Neuronal stem cell (in vitro differentiated cells): ENCODE measurements at regions not wholly inside any gene's neighbourhood (a gene's known extent, or its start where the extent isn't known, plus 50 kb on each side); places are given as distances from the start of the nearest gene placed in this dataset.

Experiments
- DNase-seq: peaks from one replicate; pipeline ENCODE4 v3.0.0-alpha.2; 2013; ENCODE audit warnings: low spot score
- H2AFZ ChIP-seq: one replicate; pipeline ENCODE4 v1.6.1; 2013; ENCODE audit warnings: mild to moderate bottlenecking, low read length, inconsistent platforms
- H2AK5ac ChIP-seq: 2 replicates; pipeline ENCODE4 v1.6.1; 2013; ENCODE audit warnings: low read depth, mild to moderate bottlenecking, inconsistent platforms, low read length, moderate library complexity, mixed read lengths
- H2BK120ac ChIP-seq: 2 replicates; pipeline ENCODE4 v1.6.1; 2013; ENCODE audit warnings: low read depth, mild to moderate bottlenecking, inconsistent platforms, low read length, moderate library complexity, mixed read lengths
- H2BK12ac ChIP-seq: one replicate; pipeline ENCODE4 v1.6.1; 2013; ENCODE audit warnings: low read length, inconsistent platforms
- H2BK15ac ChIP-seq: 2 replicates; pipeline ENCODE4 v1.6.1; 2013; ENCODE audit warnings: mild to moderate bottlenecking, low read length, inconsistent platforms, mixed read lengths
- H2BK5ac ChIP-seq: one replicate; pipeline ENCODE4 v1.6.1; 2013; ENCODE audit warnings: inconsistent platforms, mild to moderate bottlenecking, low read length, moderate library complexity
- H3K14ac ChIP-seq: one replicate; pipeline ENCODE4 v1.6.1; 2013; ENCODE audit warnings: low read length, inconsistent platforms
- H3K18ac ChIP-seq: 2 replicates; pipeline ENCODE4 v1.6.1; 2013; ENCODE audit warnings: low read length, inconsistent platforms
- H3K23ac ChIP-seq: 2 replicates; pipeline ENCODE4 v1.6.1; 2013; ENCODE audit warnings: low read depth, mild to moderate bottlenecking, mixed read lengths, low read length, inconsistent platforms; ENCODE audit not compliant: poor library complexity
- H3K27ac ChIP-seq: replicated peaks from 3 replicates; pipeline ENCODE4 v1.5.1; 2013; ENCODE audit warnings: low read length, inconsistent platforms
- H3K27me3 ChIP-seq, 3 experiments: 2 replicates each; pipeline ENCODE4 v1.6.1; 2013; ENCODE audit warnings: low read length in 3 of 3, mild to moderate bottlenecking in 2 of 3, inconsistent platforms in 1 of 3, low read depth in 1 of 3, mixed read lengths in 1 of 3, moderate library complexity in 1 of 3; ENCODE audit not compliant: control insufficient read depth in 3 of 3, insufficient read depth in 3 of 3
- H3K36me3 ChIP-seq, 2 donors: replicated peaks in 1 of 2; 2 replicates each; pipeline ENCODE4 v1.6.1; 2013; ENCODE audit warnings: low read length in 2 of 2; ENCODE audit not compliant: control insufficient read depth in 2 of 2, insufficient read depth in 2 of 2
- H3K4ac ChIP-seq: 2 replicates; pipeline ENCODE4 v1.6.1; 2013; ENCODE audit warnings: inconsistent platforms, mild to moderate bottlenecking, low read length, moderate library complexity
- H3K4me1 ChIP-seq, 2 donors: 1 replicate in 1 of 2; 2 replicates in 1 of 2; pipeline ENCODE4 v1.6.1; 2013; ENCODE audit warnings: low read length in 2 of 2, low read depth in 1 of 2; ENCODE audit not compliant: control insufficient read depth in 2 of 2, insufficient read depth in 1 of 2
- H3K4me2 ChIP-seq: one replicate; pipeline ENCODE4 v1.6.1; 2013; ENCODE audit warnings: mild to moderate bottlenecking, low read length, inconsistent platforms; ENCODE audit not compliant: insufficient read depth, poor library complexity, severe bottlenecking
- H3K4me3 ChIP-seq, 2 donors: 2 replicates each; pipeline ENCODE4 v1.5.1; 2013; ENCODE audit warnings: low read length in 2 of 2, mild to moderate bottlenecking in 2 of 2, inconsistent platforms in 1 of 2, moderate library complexity in 1 of 2
- H3K79me1 ChIP-seq: one replicate; pipeline ENCODE4 v1.6.1; 2013; ENCODE audit warnings: low read depth, mild to moderate bottlenecking, inconsistent platforms, low read length, moderate library complexity
- H3K9ac ChIP-seq: one replicate; pipeline ENCODE4 v1.6.1; 2013; ENCODE audit warnings: mild to moderate bottlenecking, low read depth, low read length, inconsistent platforms; ENCODE audit not compliant: poor library complexity
- H3K9me3 ChIP-seq, 2 donors: replicated peaks in 1 of 2; 2 replicates each; pipeline versions ENCODE3 to v1.6.1; 2013; ENCODE audit warnings: low read length in 2 of 2, mild to moderate bottlenecking in 2 of 2, inconsistent platforms in 1 of 2, low read depth in 1 of 2, mixed read lengths in 1 of 2, moderate library complexity in 1 of 2; ENCODE audit not compliant: control insufficient read depth in 2 of 2, insufficient read depth in 1 of 2
- H4K8ac ChIP-seq: one replicate; pipeline ENCODE4 v1.6.1; 2013; ENCODE audit warnings: low read depth, mild to moderate bottlenecking, inconsistent platforms, low read length, moderate library complexity
- H4K91ac ChIP-seq: one replicate; pipeline ENCODE4 v1.6.1; 2013; ENCODE audit warnings: low read length, low read depth, mild to moderate bottlenecking, inconsistent platforms; ENCODE audit not compliant: poor library complexity
- WGBS, 2 donors: extraction: QIAGEN DNeasy Blood & Tissue Kit; methylation state at CpG; one replicate each; pipeline ENCODE4 v1.1.7; 2013; ENCODE audit warnings: missing lambda C conversion rate in 2 of 2, mixed read lengths in 1 of 2; ENCODE audit not compliant: insufficient read length in 2 of 2, insufficient replicate concordance in 1 of 2; ENCODE audit errors: extremely low coverage in 2 of 2; 5-methylcytosine and 5-hydroxymethylcytosine counted together

DNA sequence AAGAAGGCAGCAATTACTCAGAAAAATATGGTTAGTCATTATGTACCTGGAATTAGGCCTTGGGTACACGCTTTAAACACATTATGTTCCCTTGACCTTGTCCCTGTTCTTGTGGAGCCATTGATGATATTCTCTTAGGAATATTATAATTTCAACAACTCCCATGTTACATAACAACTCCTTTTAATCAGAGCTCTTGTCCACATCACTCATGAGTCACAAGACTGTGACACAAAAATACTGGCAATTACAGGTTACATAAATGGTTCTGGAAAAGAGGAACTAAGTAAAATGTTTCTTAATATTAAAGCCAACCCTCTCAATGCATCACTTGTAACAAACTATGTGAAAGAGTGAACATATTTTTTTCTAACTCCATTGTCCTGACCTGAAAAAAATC is 143.8 kb upstream of the PCLO start:
- whole genome bisulfite sequencing, 2 donors = no CpG with 5 or more reads among the region's 1 CpG
- no peak overlapping the region for H3K23ac ChIP-seq

DNA sequence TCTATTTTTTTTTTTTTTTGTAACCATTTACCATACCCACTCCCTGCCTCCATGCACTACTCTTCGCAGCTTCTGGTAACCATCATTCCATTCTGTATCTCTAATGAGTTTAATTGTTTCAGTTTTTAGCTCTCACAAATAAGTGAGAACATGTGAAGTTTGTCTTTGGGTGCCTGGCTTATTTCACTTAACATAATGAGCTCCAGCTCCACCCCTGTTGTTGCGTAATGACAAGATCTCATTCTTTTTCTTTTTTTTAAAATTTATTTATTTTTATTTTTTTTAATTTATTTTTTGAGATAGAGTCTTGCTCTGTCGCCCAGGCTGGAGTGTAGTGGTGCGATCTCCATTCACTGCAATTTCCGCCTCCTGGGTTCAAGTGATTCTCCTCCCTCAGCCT is 142.3 kb upstream of the PCLO start:
- Histone ChIP-seq H3K27me3 (no peaks in the 10 kb centered on the region), H3K18ac (no peak overlapping the region), H3K4ac (no peak overlapping the region), H3K4me2 (no peak overlapping the region), H3K14ac (no peak overlapping the region), H2AK5ac (no peak overlapping the region), H2BK120ac (no peak overlapping the region), H3K9me3 (no peaks in the 10 kb centered on the region), H3K4me3 (no peak overlapping the region), H2BK12ac (no peak overlapping the region), H3K9ac (no peak overlapping the region), H2BK5ac (no peak overlapping the region), H4K8ac (no peak overlapping the region), H3K27ac (no peak overlapping the region), H2AFZ (no peak overlapping the region), H3K23ac (no peak overlapping the region), H2BK15ac (no peak overlapping the region), H4K91ac (no peak overlapping the region), H3K36me3 (no peaks in the 10 kb centered on the region), H3K79me1 (no peaks in the 10 kb centered on the region), H3K4me1 (no peaks in the 10 kb centered on the region)
- no CpG with 5 or more reads among the region's 5 CpGs for WGBS, 2 donors
- no peak for DNase-seq

More for the DNA sequence above, 143.8 kb upstream of the PCLO start:
- H3K36me3 ChIP-seq = no peaks in the 10 kb centered on the region
- H4K8ac ChIP-seq = no peak overlapping the region
- no peak for DNase-seq
- H2AFZ ChIP-seq = no peak overlapping the region
- no peak overlapping the region for H3K4me2 ChIP-seq
- H3K4me3 ChIP-seq = no peak overlapping the region
- no peak overlapping the region for H2BK15ac ChIP-seq
- H2BK5ac ChIP-seq = no peak overlapping the region
- H3K79me1 ChIP-seq = no peaks in the 10 kb centered on the region
- no peak overlapping the region for H3K18ac ChIP-seq
- no peak overlapping the region for H3K14ac ChIP-seq
- H3K9me3 ChIP-seq = no peaks in the 10 kb centered on the region
- no peak overlapping the region for H3K4ac ChIP-seq
- no peak overlapping the region for H2BK120ac ChIP-seq
- no peak overlapping the region for H3K27ac ChIP-seq
- H2AK5ac ChIP-seq = no peak overlapping the region
- no peak overlapping the region for H2BK12ac ChIP-seq
- no peaks in the 10 kb centered on the region for H3K4me1 ChIP-seq
- H3K9ac ChIP-seq = no peak overlapping the region
- no peaks in the 10 kb centered on the region for H3K27me3 ChIP-seq
- no peak overlapping the region for H4K91ac ChIP-seq

DNA sequence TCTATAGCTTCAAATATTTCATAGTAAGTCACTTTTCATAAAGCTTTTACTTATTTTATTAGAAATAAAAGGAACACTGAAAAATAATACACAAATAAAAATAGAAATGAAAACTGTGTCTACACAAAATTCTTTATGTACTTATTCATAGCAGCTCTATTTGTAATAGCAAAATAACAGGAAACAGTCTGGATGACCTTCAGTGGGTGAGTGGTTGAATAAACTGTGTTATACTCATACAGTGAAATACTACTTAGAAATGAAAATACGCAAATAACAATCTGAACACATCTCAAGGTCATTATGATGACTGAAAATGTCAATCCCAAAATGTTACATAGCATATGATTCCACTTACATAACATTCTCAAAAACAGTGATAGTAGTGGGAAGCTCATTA is 138.7 kb upstream of the PCLO start:
- Histone ChIP-seq H3K27ac (no peak overlapping the region), H3K4me2 (no peak overlapping the region), H3K27me3 (no peaks in the 10 kb centered on the region), H2BK15ac (no peak overlapping the region), H2BK5ac (no peak overlapping the region), H3K4ac (no peak overlapping the region), H2BK120ac (no peak overlapping the region), H2BK12ac (no peak overlapping the region), H3K79me1 (no peaks in the 10 kb centered on the region), H3K4me1 (no peaks in the 10 kb centered on the region), H3K9ac (no peak overlapping the region), H4K91ac (no peak overlapping the region), H3K18ac (no peak overlapping the region), H3K4me3 (no peak overlapping the region), H3K36me3 (no peaks in the 10 kb centered on the region), H2AK5ac (no peak overlapping the region), H3K14ac (no peak overlapping the region), H2AFZ (no peak overlapping the region), H3K23ac (no peak overlapping the region), H3K9me3 (no peaks in the 10 kb centered on the region), H4K8ac (no peak overlapping the region)
- no peak for DNase-seq
- WGBS, 2 donors = no CpG with 5 or more reads among the region's 1 CpG

DNA sequence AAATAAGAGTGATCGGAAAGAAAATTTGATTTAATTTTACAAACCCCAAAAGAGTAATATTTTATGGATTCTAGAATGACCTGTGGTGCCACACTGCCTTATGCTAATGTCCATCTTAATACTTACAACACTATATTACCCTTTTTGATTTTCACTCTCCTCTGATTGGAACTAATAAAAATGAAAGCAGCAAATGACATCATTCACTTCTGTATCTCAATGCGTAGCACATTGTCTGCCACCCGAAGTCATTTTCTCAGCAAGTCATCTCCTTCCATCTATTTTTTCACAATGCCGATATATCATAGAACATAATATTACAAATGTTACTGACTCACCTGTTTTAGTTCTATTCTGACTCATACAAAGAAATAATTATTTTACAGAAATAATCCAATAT is 127.5 kb upstream of the PCLO start:
- H4K91ac ChIP-seq = no peak overlapping the region
- H2AK5ac ChIP-seq = no peak overlapping the region
- H3K27ac ChIP-seq = no peak overlapping the region
- H2BK120ac ChIP-seq = no peak overlapping the region
- H3K27me3 ChIP-seq = no peaks in the 10 kb centered on the region
- no peak overlapping the region for H3K4ac ChIP-seq
- H3K9me3 ChIP-seq = no peaks in the 10 kb centered on the region
- H2BK12ac ChIP-seq = no peak overlapping the region
- H3K14ac ChIP-seq = no peak overlapping the region
- H3K79me1 ChIP-seq = no peaks in the 10 kb centered on the region
- no CpG with 5 or more reads among the region's 4 CpGs for WGBS, 2 donors
- no peaks in the 10 kb centered on the region for H3K36me3 ChIP-seq
- no peak for DNase-seq
- H3K18ac ChIP-seq = no peak overlapping the region
- H4K8ac ChIP-seq = no peak overlapping the region
- no peak overlapping the region for H3K4me3 ChIP-seq
- H3K9ac ChIP-seq = no peak overlapping the region
- no peak overlapping the region for H3K4me2 ChIP-seq
- no peaks in the 10 kb centered on the region for H3K4me1 ChIP-seq
- no peak overlapping the region for H2AFZ ChIP-seq
- no peak overlapping the region for H2BK5ac ChIP-seq
- H2BK15ac ChIP-seq = no peak overlapping the region
- no peak overlapping the region for H3K23ac ChIP-seq
